ENCODE measurements at regions not wholly inside any gene's neighbourhood (a gene's known extent, or its start where the extent isn't known, plus 50 kb on each side); places are given as distances from the start of the nearest gene placed in this dataset.
"Not testable (repeated sequence)": the region's sequence is repeated elsewhere in the genome, so short reads cannot be mapped to it uniquely, and the experiment has no call there.

GRCh38 chr10:64534616-64535015, 1013.4 kb downstream of the REEP3 start:
- DNase-seq = no peak

- no peak for DNase-seq
These were observed 1014.1 kb downstream of the REEP3 start for GRCh38 chr10:64535131-64535867.

GRCh38 chr10:64537112-64537511, 1015.9 kb downstream of the REEP3 start:
- no peak for DNase-seq

- DNase-seq = no peak
These were observed 1016.7 kb downstream of the REEP3 start for GRCh38 chr10:64537928-64538327.

GRCh38 chr10:64546073-64546472, 1024.9 kb downstream of the REEP3 start:
- no peak for DNase-seq

- no peak for DNase-seq
These were observed 1026.0 kb downstream of the REEP3 start for GRCh38 chr10:64547168-64547567.

GRCh38 chr10:64555666-64556065, 1034.5 kb downstream of the REEP3 start:
- DNase-seq = no peak

GRCh38 chr10:64558094-64558835, 1037.1 kb downstream of the REEP3 start:
- DNase-seq = no peak

GRCh38 chr10:64571056-64571455, 1049.9 kb downstream of the REEP3 start:
- DNase-seq = no peak

GRCh38 chr10:64573623-64574325, 1052.6 kb downstream of the REEP3 start:
- no peak for DNase-seq

- no peak for DNase-seq
These were observed 1053.2 kb downstream of the REEP3 start for GRCh38 chr10:64574371-64574770.

- DNase-seq = no peak
These were observed 1055.3 kb downstream of the REEP3 start for GRCh38 chr10:64576497-64576896.

GRCh38 chr10:64578757-64579156, 1057.6 kb downstream of the REEP3 start:
- not testable (repeated sequence) for DNase-seq

- DNase-seq = no peak
These were observed 1065.8 kb downstream of the REEP3 start for GRCh38 chr10:64586934-64587503.

GRCh38 chr10:64594072-64594471, 1072.9 kb downstream of the REEP3 start:
- no peak for DNase-seq

- no peak for DNase-seq
These were observed 1077.4 kb downstream of the REEP3 start for GRCh38 chr10:64598600-64598999.

- no peak for DNase-seq
These were observed 1080.1 kb downstream of the REEP3 start for GRCh38 chr10:64601298-64601697.

- no peak for DNase-seq
These were observed 1095.9 kb downstream of the REEP3 start for GRCh38 chr10:64617085-64617484.

GRCh38 chr10:64619102-64619501, 1097.9 kb downstream of the REEP3 start:
- DNase-seq = no peak

- no peak for DNase-seq
These were observed 1105.7 kb downstream of the REEP3 start for GRCh38 chr10:64626924-64627323.

GRCh38 chr10:64630534-64630933, 1109.3 kb downstream of the REEP3 start:
- DNase-seq = no peak

- DNase-seq = no peak
These were observed 1114.7 kb downstream of the REEP3 start for GRCh38 chr10:64635906-64636305.

- DNase-seq = no peak
These were observed 1115.3 kb downstream of the REEP3 start for GRCh38 chr10:64636461-64636860.
